HL-60 (cell line): ENCODE measurements at regions not wholly inside any gene's neighbourhood (a gene's known extent, or its start where the extent isn't known, plus 50 kb on each side); places are given as distances from the start of the nearest gene placed in this dataset.
"Not testable (repeated sequence)": the region's sequence is repeated elsewhere in the genome, so short reads cannot be mapped to it uniquely, and the experiment has no call there.

ENCODE experiments used
- DNase-seq, 2 experiments: peaks; one replicate each; pipeline ENCODE4 v3.0.0-alpha.2; 2010 to 2020; ENCODE audit warnings: low read depth in 1 of 2, low spot score in 1 of 2
- H3K27ac ChIP-seq: fragments of 250-450 bp; sonication (Bioruptor Pico); replicated peaks from 2 replicates; pipeline ENCODE4 v1.5.1; 2020; ENCODE audit warnings: mild to moderate bottlenecking, moderate library complexity
- H3K27me3 ChIP-seq: fragments of 250-450 bp; sonication (Bioruptor Pico); 2 replicates; pipeline ENCODE4 v1.5.1; 2021; ENCODE audit warnings: mild to moderate bottlenecking, moderate library complexity; ENCODE audit not compliant: insufficient read depth, poor library complexity, severe bottlenecking
- H3K4me3 ChIP-seq: replicated peaks from 2 replicates; pipeline ENCODE4 v1.5.1; 2011; ENCODE audit warnings: mild to moderate bottlenecking, control low read depth, low read length; ENCODE audit not compliant: insufficient read depth
- GABPA ChIP-seq: IDR thresholded peaks from 2 replicates; pipeline ENCODE4 v1.6.1; 2012; ENCODE audit warnings: low read depth
- POLR2AphosphoS5 ChIP-seq: IDR thresholded peaks from 2 replicates; pipeline ENCODE4 v1.6.1; 2012; ENCODE audit warnings: low read depth
- SPI1 ChIP-seq: IDR thresholded peaks from 2 replicates; pipeline ENCODE4 v1.6.1; 2012; ENCODE audit warnings: low read depth, mild to moderate bottlenecking, borderline replicate concordance
- TF ChIP-seq, protein P1 (sequence below): IDR thresholded peaks from one replicate; pipeline ENCODE4 v1.5.1; 2011; ENCODE audit warnings: low read length, control low read depth, inconsistent platforms; ENCODE audit not compliant: insufficient read depth
- TF ChIP-seq, protein P2 (sequence below): IDR thresholded peaks from 2 replicates; pipeline ENCODE4 v1.6.1; 2012; ENCODE audit warnings: low read depth; ENCODE audit not compliant: insufficient replicate concordance

GRCh38 chr3:51617597-51617996 is 53.5 kb upstream of the TEX264 start:
- H3K4me3 ChIP-seq: no peak overlapping the region
- TF ChIP-seq POLR2AphosphoS5: no peak
- H3K27ac ChIP-seq: no peak overlapping the region
- no peaks in the 10 kb centered on the region for H3K27me3 ChIP-seq
- no peak for DNase-seq

DNA sequence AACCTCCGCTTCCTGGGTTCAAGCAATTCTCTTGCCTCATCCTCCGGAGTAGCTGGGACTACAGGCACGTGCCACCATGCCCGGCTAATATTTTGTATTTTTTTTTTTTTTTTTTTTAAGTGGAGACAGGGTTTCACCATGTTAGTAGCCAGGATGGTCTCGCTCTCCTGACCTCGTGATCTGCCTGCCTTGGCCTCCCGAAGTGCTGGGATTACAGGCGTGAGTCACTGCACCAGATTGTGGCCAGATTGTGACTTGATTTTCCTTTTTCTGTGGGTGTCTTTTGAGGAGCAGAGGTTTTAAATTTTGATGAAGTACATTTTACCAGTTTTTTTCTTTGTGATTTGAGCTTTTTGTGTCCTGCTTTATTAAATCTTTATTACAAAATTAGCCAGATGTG is 53.0 kb upstream of the TEX264 start:
- not testable (repeated sequence) for DNase-seq, H3K27ac ChIP-seq, H3K27me3 ChIP-seq, H3K4me3 ChIP-seq

DNA sequence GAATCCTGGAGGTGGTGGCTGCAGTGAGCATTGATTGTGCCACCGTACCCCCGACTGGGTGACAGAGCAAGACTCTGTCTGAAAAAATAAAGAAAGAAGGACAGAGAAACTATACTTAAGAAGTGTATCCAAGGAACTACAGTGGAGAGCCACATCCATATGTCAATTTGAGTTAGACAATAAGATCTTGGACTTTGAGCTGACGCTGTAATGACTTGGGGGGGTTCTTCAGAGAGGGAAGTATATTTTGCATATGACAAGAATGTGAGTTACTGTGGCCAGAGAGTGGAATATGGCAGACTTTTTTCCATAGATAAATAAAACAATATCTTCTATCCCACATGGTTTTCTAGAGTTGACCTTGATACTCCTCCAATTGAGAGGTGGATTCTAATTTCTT is 52.6 kb upstream of the TEX264 start:
- no peaks in the 10 kb centered on the region for H3K27me3 ChIP-seq
- no peak for DNase-seq
- TF ChIP-seq POLR2AphosphoS5 (no peak), GABPA (no peak), SPI1 (no peak)
- TF ChIP-seq, protein P1, sequence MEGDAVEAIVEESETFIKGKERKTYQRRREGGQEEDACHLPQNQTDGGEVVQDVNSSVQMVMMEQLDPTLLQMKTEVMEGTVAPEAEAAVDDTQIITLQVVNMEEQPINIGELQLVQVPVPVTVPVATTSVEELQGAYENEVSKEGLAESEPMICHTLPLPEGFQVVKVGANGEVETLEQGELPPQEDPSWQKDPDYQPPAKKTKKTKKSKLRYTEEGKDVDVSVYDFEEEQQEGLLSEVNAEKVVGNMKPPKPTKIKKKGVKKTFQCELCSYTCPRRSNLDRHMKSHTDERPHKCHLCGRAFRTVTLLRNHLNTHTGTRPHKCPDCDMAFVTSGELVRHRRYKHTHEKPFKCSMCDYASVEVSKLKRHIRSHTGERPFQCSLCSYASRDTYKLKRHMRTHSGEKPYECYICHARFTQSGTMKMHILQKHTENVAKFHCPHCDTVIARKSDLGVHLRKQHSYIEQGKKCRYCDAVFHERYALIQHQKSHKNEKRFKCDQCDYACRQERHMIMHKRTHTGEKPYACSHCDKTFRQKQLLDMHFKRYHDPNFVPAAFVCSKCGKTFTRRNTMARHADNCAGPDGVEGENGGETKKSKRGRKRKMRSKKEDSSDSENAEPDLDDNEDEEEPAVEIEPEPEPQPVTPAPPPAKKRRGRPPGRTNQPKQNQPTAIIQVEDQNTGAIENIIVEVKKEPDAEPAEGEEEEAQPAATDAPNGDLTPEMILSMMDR: no peak
- TF ChIP-seq, protein P2, sequence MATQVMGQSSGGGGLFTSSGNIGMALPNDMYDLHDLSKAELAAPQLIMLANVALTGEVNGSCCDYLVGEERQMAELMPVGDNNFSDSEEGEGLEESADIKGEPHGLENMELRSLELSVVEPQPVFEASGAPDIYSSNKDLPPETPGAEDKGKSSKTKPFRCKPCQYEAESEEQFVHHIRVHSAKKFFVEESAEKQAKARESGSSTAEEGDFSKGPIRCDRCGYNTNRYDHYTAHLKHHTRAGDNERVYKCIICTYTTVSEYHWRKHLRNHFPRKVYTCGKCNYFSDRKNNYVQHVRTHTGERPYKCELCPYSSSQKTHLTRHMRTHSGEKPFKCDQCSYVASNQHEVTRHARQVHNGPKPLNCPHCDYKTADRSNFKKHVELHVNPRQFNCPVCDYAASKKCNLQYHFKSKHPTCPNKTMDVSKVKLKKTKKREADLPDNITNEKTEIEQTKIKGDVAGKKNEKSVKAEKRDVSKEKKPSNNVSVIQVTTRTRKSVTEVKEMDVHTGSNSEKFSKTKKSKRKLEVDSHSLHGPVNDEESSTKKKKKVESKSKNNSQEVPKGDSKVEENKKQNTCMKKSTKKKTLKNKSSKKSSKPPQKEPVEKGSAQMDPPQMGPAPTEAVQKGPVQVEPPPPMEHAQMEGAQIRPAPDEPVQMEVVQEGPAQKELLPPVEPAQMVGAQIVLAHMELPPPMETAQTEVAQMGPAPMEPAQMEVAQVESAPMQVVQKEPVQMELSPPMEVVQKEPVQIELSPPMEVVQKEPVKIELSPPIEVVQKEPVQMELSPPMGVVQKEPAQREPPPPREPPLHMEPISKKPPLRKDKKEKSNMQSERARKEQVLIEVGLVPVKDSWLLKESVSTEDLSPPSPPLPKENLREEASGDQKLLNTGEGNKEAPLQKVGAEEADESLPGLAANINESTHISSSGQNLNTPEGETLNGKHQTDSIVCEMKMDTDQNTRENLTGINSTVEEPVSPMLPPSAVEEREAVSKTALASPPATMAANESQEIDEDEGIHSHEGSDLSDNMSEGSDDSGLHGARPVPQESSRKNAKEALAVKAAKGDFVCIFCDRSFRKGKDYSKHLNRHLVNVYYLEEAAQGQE: no peak
- no peak overlapping the region for H3K4me3 ChIP-seq
- H3K27ac ChIP-seq: no peak overlapping the region

DNA sequence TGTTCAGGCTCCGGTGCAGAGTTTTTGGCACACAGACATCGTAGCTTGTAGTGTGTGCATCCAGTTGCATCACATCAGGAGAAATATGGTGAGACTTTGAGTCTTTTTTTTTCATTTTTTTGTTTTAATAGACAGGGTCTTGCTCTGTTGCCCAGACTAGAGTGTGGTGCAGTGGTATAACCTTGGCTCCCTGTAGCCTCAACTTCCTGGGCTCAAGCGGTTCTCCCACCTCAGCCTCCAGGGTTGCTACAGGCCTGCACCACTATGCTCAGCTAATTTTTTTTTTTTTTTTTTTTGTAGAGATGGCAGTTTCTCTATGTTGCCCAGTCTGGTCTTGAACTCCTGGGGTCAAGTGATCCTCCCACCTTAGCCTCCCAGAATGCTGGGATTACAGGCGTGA is 51.1 kb upstream of the TEX264 start:
- no peak for DNase-seq
- no peak overlapping the region for H3K4me3 ChIP-seq
- TF ChIP-seq POLR2AphosphoS5: no peak
- TF ChIP-seq, protein P2: no peak
- no peak for TF ChIP-seq SPI1
- TF ChIP-seq, protein P1: no peak
- no peak for TF ChIP-seq GABPA
- H3K27me3 ChIP-seq: no peaks in the 10 kb centered on the region
- H3K27ac ChIP-seq: no peak overlapping the region

- H3K27me3 ChIP-seq: no peaks in the 10 kb centered on the region
- no peak for DNase-seq
- no peak overlapping the region for H3K27ac ChIP-seq
- H3K4me3 ChIP-seq: no peak overlapping the region
- TF ChIP-seq SPI1 (no peak), GABPA (no peak), POLR2AphosphoS5 (no peak)
- TF ChIP-seq, protein P1: no peak
- TF ChIP-seq, protein P2: no peak
These were observed 50.5 kb upstream of the TEX264 start for GRCh38 chr3:51620543-51620942.
